ENCODE measurements at regions not wholly inside any gene's neighbourhood (a gene's known extent, or its start where the extent isn't known, plus 50 kb on each side); places are given as distances from the start of the nearest gene placed in this dataset.

GRCh38 chr14:57085801-57086200, 182.9 kb downstream of the EXOC5 start:
- WGBS, 2 donors, result 70 to 75% methylated on average over 3 of the region's 3 CpGs
- no peaks in the 10 kb centered on the region for H3K9me3 ChIP-seq
- DNase-seq (no peak), ATAC-seq (ENCODE audit: low FRiP score in 2 of 2) (no peak)
- TF ChIP-seq POLR2AphosphoS5 (IDR thresholded peaks at IDR 0.05) (no peak), EP300 (IDR thresholded peaks at IDR 0.05) (no peak), CTCF (IDR thresholded peaks at IDR 0.05) (no peak), POLR2A (IDR thresholded peaks at IDR 0.05) (no peak)
- no peak overlapping the region for H3K4me3 ChIP-seq
- H3K27ac ChIP-seq, result no peak overlapping the region
- no peaks in the 10 kb centered on the region for H3K27me3 ChIP-seq
- H3K4me1 ChIP-seq, result no peaks in the 10 kb centered on the region
- H3K36me3 ChIP-seq, result no peaks in the 10 kb centered on the region

GRCh38 chr14:57085043-57085442, 183.7 kb downstream of the EXOC5 start:
- no peak overlapping the region for H3K27ac ChIP-seq
- no peaks in the 10 kb centered on the region for H3K9me3 ChIP-seq
- TF ChIP-seq CTCF (IDR thresholded peaks at IDR 0.05) (no peak), POLR2AphosphoS5 (IDR thresholded peaks at IDR 0.05) (no peak), POLR2A (IDR thresholded peaks at IDR 0.05) (no peak), EP300 (IDR thresholded peaks at IDR 0.05) (no peak)
- WGBS, 2 donors, result 55 to 66% methylated on average over 3 of the region's 3 CpGs
- no peak for ATAC-seq (ENCODE audit: low FRiP score in 2 of 2)
- no peak overlapping the region for H3K4me3 ChIP-seq
- no peaks in the 10 kb centered on the region for H3K4me1 ChIP-seq
- H3K36me3 ChIP-seq, result no peaks in the 10 kb centered on the region
- H3K27me3 ChIP-seq, result no peaks in the 10 kb centered on the region
- no peak for DNase-seq

- no peak overlapping the region for H3K4me3 ChIP-seq
- no peaks in the 10 kb centered on the region for H3K36me3 ChIP-seq
- no peak for DNase-seq
- H3K9me3 ChIP-seq, result no peaks in the 10 kb centered on the region
- H3K4me1 ChIP-seq, result no peaks in the 10 kb centered on the region
- H3K27me3 ChIP-seq, result no peaks in the 10 kb centered on the region
- 74 to 80% methylated on average over 3 of the region's 3 CpGs for WGBS, 2 donors
- no peak overlapping the region for H3K27ac ChIP-seq
- ATAC-seq (ENCODE audit: low FRiP score in 2 of 2), result no peak
- TF ChIP-seq POLR2AphosphoS5 (IDR thresholded peaks at IDR 0.05) (no peak), POLR2A (IDR thresholded peaks at IDR 0.05) (no peak), EP300 (IDR thresholded peaks at IDR 0.05) (no peak), CTCF (IDR thresholded peaks at IDR 0.05) (no peak)
Observed at GRCh38 chr14:57080691-57081090, 188.0 kb downstream of the EXOC5 start.

GRCh38 chr14:57078054-57078453, 190.7 kb downstream of the EXOC5 start:
- ATAC-seq (ENCODE audit: low FRiP score in 2 of 2) (no peak), DNase-seq (no peak)
- H3K4me3 ChIP-seq, result no peak overlapping the region
- WGBS, 2 donors, result 59 to 74% methylated on average over 2 of the region's 2 CpGs
- H3K9me3 ChIP-seq, result no peaks in the 10 kb centered on the region
- no peak overlapping the region for H3K27ac ChIP-seq
- TF ChIP-seq CTCF (IDR thresholded peaks at IDR 0.05) (no peak), POLR2AphosphoS5 (IDR thresholded peaks at IDR 0.05) (no peak), EP300 (IDR thresholded peaks at IDR 0.05) (no peak), POLR2A (IDR thresholded peaks at IDR 0.05) (no peak)
- H3K4me1 ChIP-seq, result no peaks in the 10 kb centered on the region
- no peaks in the 10 kb centered on the region for H3K36me3 ChIP-seq
- H3K27me3 ChIP-seq, result no peaks in the 10 kb centered on the region

- Histone ChIP-seq H3K36me3 (no peaks in the 10 kb centered on the region), H3K27me3 (no peaks in the 10 kb centered on the region), H3K27ac (no peak overlapping the region), H3K4me1 (no peaks in the 10 kb centered on the region), H3K4me3 (no peak overlapping the region), H3K9me3 (no peaks in the 10 kb centered on the region)
- 64 to 69% methylated on average over 5 of the region's 5 CpGs for WGBS, 2 donors
- DNase-seq (peak in 1 of 2 donors; percentile 25), ATAC-seq (ENCODE audit: low FRiP score in 2 of 2) (no peak)
- TF ChIP-seq POLR2A (IDR thresholded peaks at IDR 0.05) (no peak), EP300 (IDR thresholded peaks at IDR 0.05) (no peak), CTCF (IDR thresholded peaks at IDR 0.05) (no peak), POLR2AphosphoS5 (IDR thresholded peaks at IDR 0.05) (no peak)
Observed at GRCh38 chr14:57073986-57074385, 194.7 kb downstream of the EXOC5 start.
